Caco-2 (cell line): ENCODE measurements at regions not wholly inside any gene's neighbourhood (a gene's known extent, or its start where the extent isn't known, plus 50 kb on each side); places are given as distances from the start of the nearest gene placed in this dataset.

Experiments
- BruUV-seq: library from RNA; stranded (reverse); fragments of 400-500 nt; replicated peaks from 2 replicates; lab custom pipeline; 2021; lab: Mats Ljungman, UMichigan
- CTCF ChIA-PET: fragments of 300-600 bp; sonication (Branson Sonifier 250); formaldehyde crosslinking; loops from one replicate; lab custom pipeline; 2022; ENCODE audit warnings: antibody characterized with exemption; lab: Charles Lee
- POLR2A ChIA-PET: fragments of 300-600 bp; sonication (Branson Sonifier 250); formaldehyde crosslinking; loops from one replicate; lab custom pipeline; 2022; ENCODE audit warnings: antibody characterized with exemption; lab: Charles Lee
- DNase-seq, 2 experiments: peaks; one replicate each; pipeline versions ENCODE4 v3.0.0 to v3.0.0-alpha.2; 2020 to 2022
- H3K27me3 ChIP-seq: replicated peaks from 2 replicates; pipeline ENCODE4 v1.6.0; 2011; ENCODE audit warnings: low read length; ENCODE audit not compliant: control insufficient read depth, insufficient read depth
- H3K36me3 ChIP-seq: 2 replicates; pipeline ENCODE4 v1.5.1; 2011; ENCODE audit warnings: low read length; ENCODE audit not compliant: control insufficient read depth, insufficient read depth
- H3K4me1 ChIP-seq: fragments of 250-450 bp; sonication (Bioruptor Pico); 2 replicates; pipeline ENCODE4 v1.5.1; 2020; ENCODE audit warnings: mild to moderate bottlenecking
- H3K4me3 ChIP-seq: 2 replicates; pipeline ENCODE4 v1.5.1; 2011; ENCODE audit warnings: low read depth, mild to moderate bottlenecking, control low read depth, low read length
- H3K9me3 ChIP-seq: fragments of 250-450 bp; sonication (Bioruptor Pico); 2 replicates; pipeline ENCODE4 v1.5.1; 2020; ENCODE audit warnings: mild to moderate bottlenecking, moderate library complexity
- H3K27ac Mint-ChIP-seq: one replicate; pipeline ENCODE4 v1.8.0; 2022; ENCODE audit warnings: mixed read lengths; ENCODE audit not compliant: unreplicated experiment
- H3K27me3 Mint-ChIP-seq: one replicate; pipeline ENCODE4 v1.8.0; 2022; ENCODE audit warnings: mixed read lengths; ENCODE audit not compliant: insufficient read depth, unreplicated experiment
- H3K36me3 Mint-ChIP-seq: one replicate; pipeline ENCODE4 v1.8.0; 2022; ENCODE audit warnings: mild to moderate bottlenecking, mixed read lengths; ENCODE audit not compliant: insufficient read depth, unreplicated experiment
- H3K4me1 Mint-ChIP-seq: one replicate; pipeline ENCODE4 v1.8.0; 2022; ENCODE audit warnings: low read depth, mixed read lengths; ENCODE audit not compliant: unreplicated experiment
- H3K4me3 Mint-ChIP-seq: one replicate; pipeline ENCODE4 v1.8.0; 2022; ENCODE audit warnings: mild to moderate bottlenecking, moderate library complexity, mixed read lengths; ENCODE audit not compliant: unreplicated experiment
- H3K9me3 Mint-ChIP-seq: one replicate; pipeline ENCODE4 v1.8.0; 2022; ENCODE audit warnings: mixed read lengths; ENCODE audit not compliant: unreplicated experiment
- intact Hi-C: fragments of 100-400 bp; cut with micrococcal nuclease; formaldehyde crosslinking; loops from one replicate; pipeline ENCODE4 v1.10.0; 2022; ENCODE audit not compliant: unreplicated experiment
- TF ChIP-seq, protein P1 (sequence below), 2 experiments: fragments of 200-600 bp in 1 of 2; IDR thresholded peaks; 1 replicate in 1 of 2; 2 replicates in 1 of 2; pipeline versions ENCODE4 v1.5.1 to v1.8.0; 2011 to 2022; ENCODE audit warnings: antibody characterized with exemption in 1 of 2, control low read depth in 1 of 2, inconsistent platforms in 1 of 2, low read depth in 1 of 2, low read length in 1 of 2, mild to moderate bottlenecking in 1 of 2, moderate library complexity in 1 of 2; ENCODE audit not compliant: insufficient read depth in 1 of 2, severe bottlenecking in 1 of 2, unreplicated experiment in 1 of 2

DNA sequence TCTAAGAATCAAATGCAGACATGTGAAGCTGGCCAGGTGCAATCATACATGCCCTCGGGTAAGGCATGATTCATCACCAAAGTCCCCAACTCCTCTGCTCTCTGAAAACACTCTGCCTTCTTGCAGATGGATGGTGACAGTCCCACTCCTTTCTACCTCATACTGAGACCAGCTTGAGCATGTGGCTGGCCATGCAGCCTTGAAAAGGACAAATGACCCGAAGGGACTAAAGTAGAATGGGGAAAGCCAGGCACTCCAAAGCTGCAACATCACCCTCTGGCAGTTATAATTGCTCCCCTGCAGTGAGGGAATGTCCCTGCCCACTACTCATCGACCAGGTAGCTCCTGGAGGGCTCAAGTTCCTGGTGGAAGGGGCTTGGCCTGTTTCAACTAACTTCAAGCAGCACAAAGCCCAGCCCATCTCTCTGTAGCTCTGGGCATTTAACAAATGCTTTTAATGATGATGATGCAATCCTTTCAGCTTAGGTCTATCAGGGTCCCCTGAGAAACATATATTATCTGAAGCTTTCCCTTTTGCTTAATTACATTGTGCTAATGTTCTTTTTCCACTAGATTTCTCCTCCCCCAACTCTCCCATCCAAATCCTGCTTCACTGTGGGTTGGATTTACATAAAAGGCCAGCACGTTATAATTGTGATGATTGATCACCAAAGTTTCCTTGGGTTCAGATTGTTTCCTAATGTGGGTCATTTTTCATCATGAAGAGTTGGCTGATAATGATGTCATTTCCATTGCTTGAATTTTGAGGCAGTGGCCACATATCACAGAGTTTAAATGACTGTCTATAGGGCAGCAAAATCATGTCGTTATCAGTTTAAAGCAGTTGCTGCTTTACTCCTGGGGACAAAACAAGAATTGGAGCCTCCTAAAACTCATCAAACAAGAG is 436.5 kb upstream of the SLC30A5 start:
- DNase-seq = no peak
- H3K4me3 ChIP-seq = no peak overlapping the region
- Mint-ChIP-seq H3K4me1 (no peaks in the 10 kb centered on the region), H3K27ac (no peak overlapping the region), H3K36me3 (no peaks in the 10 kb centered on the region), H3K9me3 (no peaks in the 10 kb centered on the region), H3K4me3 (no peak overlapping the region), H3K27me3 (no peaks in the 10 kb centered on the region)
- TF ChIP-seq, protein P1, sequence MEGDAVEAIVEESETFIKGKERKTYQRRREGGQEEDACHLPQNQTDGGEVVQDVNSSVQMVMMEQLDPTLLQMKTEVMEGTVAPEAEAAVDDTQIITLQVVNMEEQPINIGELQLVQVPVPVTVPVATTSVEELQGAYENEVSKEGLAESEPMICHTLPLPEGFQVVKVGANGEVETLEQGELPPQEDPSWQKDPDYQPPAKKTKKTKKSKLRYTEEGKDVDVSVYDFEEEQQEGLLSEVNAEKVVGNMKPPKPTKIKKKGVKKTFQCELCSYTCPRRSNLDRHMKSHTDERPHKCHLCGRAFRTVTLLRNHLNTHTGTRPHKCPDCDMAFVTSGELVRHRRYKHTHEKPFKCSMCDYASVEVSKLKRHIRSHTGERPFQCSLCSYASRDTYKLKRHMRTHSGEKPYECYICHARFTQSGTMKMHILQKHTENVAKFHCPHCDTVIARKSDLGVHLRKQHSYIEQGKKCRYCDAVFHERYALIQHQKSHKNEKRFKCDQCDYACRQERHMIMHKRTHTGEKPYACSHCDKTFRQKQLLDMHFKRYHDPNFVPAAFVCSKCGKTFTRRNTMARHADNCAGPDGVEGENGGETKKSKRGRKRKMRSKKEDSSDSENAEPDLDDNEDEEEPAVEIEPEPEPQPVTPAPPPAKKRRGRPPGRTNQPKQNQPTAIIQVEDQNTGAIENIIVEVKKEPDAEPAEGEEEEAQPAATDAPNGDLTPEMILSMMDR (IDR thresholded peaks at IDR 0.05; ENCODE audit: insufficient read depth in 1 of 2, low read depth in 1 of 2, low read length in 1 of 2, severe bottlenecking in 1 of 2, unreplicated experiment in 1 of 2) = no peak
- no TSS peak for BruUV-seq
- no peaks in the 10 kb centered on the region for H3K27me3 ChIP-seq
- ChIA-PET POLR2A (no interaction called here), CTCF (interaction anchor here (0.5 to 0.7 kb wide), 2 partner anchors 38 to 181 kb away, joined by 3 read pairs; no protein-coding TSS in a partner anchor)
- no peaks in the 10 kb centered on the region for H3K4me1 ChIP-seq
- intact Hi-C loops = no loop called here
- H3K9me3 ChIP-seq = no peaks in the 10 kb centered on the region
- H3K36me3 ChIP-seq = no peaks in the 10 kb centered on the region

DNA sequence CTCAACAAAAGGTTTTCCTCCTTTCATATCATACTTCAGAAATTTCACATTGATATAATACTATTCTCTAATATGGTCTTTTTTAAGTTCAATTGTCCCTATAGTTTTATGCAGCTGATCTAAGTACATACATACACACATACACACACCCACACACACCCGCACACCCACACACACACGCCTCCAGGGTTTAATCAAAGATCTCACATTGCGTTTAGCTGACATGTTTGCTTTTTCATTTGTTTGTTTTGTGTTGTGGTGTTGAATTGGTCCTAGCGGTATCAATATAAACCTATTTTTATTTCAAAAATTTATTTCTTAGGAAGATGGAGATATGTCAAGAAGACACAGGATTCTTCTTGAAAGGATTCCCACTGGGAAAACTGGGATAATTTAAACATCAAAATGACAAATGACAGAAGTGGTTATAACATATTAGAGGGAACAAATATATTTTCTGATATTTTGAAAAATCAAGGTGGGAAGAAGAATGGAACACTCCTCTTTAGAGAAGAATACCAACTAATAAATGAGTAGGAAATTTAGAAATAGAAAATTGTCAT is 434.9 kb upstream of the SLC30A5 start:
- H3K36me3 Mint-ChIP-seq = no peaks in the 10 kb centered on the region
- ChIA-PET POLR2A (no interaction called here), CTCF (no interaction called here)
- H3K9me3 ChIP-seq = no peaks in the 10 kb centered on the region
- H3K4me1 Mint-ChIP-seq = no peaks in the 10 kb centered on the region
- H3K4me3 ChIP-seq = no peak overlapping the region
- TF ChIP-seq, protein P1 (IDR thresholded peaks at IDR 0.05; ENCODE audit: insufficient read depth in 1 of 2, low read depth in 1 of 2, low read length in 1 of 2, severe bottlenecking in 1 of 2, unreplicated experiment in 1 of 2) = no peak
- no peaks in the 10 kb centered on the region for H3K9me3 Mint-ChIP-seq
- no peaks in the 10 kb centered on the region for H3K27me3 ChIP-seq
- H3K27me3 Mint-ChIP-seq = no peaks in the 10 kb centered on the region
- intact Hi-C loops = no loop called here
- no peaks in the 10 kb centered on the region for H3K4me1 ChIP-seq
- H3K4me3 Mint-ChIP-seq = no peak overlapping the region
- no TSS peak for BruUV-seq
- H3K36me3 ChIP-seq = no peaks in the 10 kb centered on the region
- DNase-seq = no peak
- H3K27ac Mint-ChIP-seq = no peak overlapping the region

DNA sequence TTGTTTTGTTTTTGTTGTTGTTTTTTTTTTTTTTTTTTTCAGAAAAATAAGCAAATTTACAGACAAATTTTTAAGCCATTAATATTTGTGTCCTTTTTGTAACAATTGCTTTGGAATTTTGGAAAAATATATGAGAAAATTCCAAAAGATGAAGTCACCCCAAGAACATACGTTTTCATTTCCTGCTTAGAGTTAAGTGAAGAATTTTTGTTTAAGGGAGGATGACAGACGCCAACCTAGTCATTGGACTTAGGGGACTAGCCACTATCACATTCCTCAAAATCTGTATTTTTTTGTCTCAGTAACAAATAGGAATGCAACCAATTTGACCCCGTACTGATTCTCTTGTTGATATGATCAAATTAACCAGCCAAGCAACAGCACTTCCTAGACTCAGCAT is 433.9 kb upstream of the SLC30A5 start:
- TF ChIP-seq, protein P1 (IDR thresholded peaks at IDR 0.05; ENCODE audit: insufficient read depth in 1 of 2, low read depth in 1 of 2, low read length in 1 of 2, severe bottlenecking in 1 of 2, unreplicated experiment in 1 of 2) = no peak
- no peaks in the 10 kb centered on the region for H3K9me3 ChIP-seq
- no peak overlapping the region for H3K4me3 Mint-ChIP-seq
- no peaks in the 10 kb centered on the region for H3K9me3 Mint-ChIP-seq
- no peaks in the 10 kb centered on the region for H3K27me3 ChIP-seq
- H3K36me3 Mint-ChIP-seq = no peaks in the 10 kb centered on the region
- no peaks in the 10 kb centered on the region for H3K36me3 ChIP-seq
- no peak overlapping the region for H3K4me3 ChIP-seq
- intact Hi-C loops = loop anchor here (10.0 kb wide), 1 partner anchor 195 kb away; no protein-coding TSS in a partner anchor
- POLR2A ChIA-PET = no interaction called here
- no peaks in the 10 kb centered on the region for H3K4me1 Mint-ChIP-seq
- no peak overlapping the region for H3K27ac Mint-ChIP-seq
- BruUV-seq = no TSS peak
- H3K27me3 Mint-ChIP-seq = no peaks in the 10 kb centered on the region
- no peaks in the 10 kb centered on the region for H3K4me1 ChIP-seq
- DNase-seq = no peak
- CTCF ChIA-PET = no interaction called here
